ENCODE measurements at regions not wholly inside any gene's neighbourhood (a gene's known extent, or its start where the extent isn't known, plus 50 kb on each side); places are given as distances from the start of the nearest gene placed in this dataset.

GRCh38 chr12:3980504-3981272 is 107.5 kb upstream of the PARP11 start:
- ChIA-PET POLR2A (no interaction called here), CTCF (no interaction called here)
- DNase-seq (ENCODE audit: low read depth, low spot score): no peak
- dilution Hi-C loops (cut with MboI; ENCODE audit: extremely low pct_ligation_motif_present, low sequenced_read_pairs): no loop called here
- BruUV-seq (replicated peaks): no TSS peak
- Histone ChIP-seq H3K79me2 (ENCODE audit: control insufficient read depth, insufficient read depth, low read length) (no peaks in the 10 kb centered on the region), H3K4me3 (replicated peaks in 1 of 3; ENCODE audit: insufficient read depth in 1 of 3, low read depth in 1 of 3, low read length in 3 of 3) (no peak overlapping the region), H3K9me1 (replicated peaks; ENCODE audit: control insufficient read depth, extremely low read depth, insufficient read depth, low read length) (no peaks in the 10 kb centered on the region), H3K4me2 (ENCODE audit: insufficient read depth, low read length) (no peak overlapping the region), H3K9ac (replicated peaks; ENCODE audit: extremely low read depth, insufficient read depth, low read length) (no peak overlapping the region), H2AFZ (ENCODE audit: low read depth, low read length) (no peak overlapping the region), H3K27ac (ENCODE audit: insufficient read depth, low read depth, low read length) (no peak overlapping the region), H3K4me1 (ENCODE audit: control insufficient read depth, extremely low read depth, insufficient read depth, low read length) (no peaks in the 10 kb centered on the region), H3K36me3 (ENCODE audit: control insufficient read depth in 2 of 2, extremely low read depth in 1 of 2, insufficient read depth in 2 of 2, low read length in 2 of 2) (no peaks in the 10 kb centered on the region), H3K27me3 (ENCODE audit: control insufficient read depth in 2 of 2, insufficient read depth in 2 of 2, low read length in 2 of 2) (no peaks in the 10 kb centered on the region), H3K9me3 (replicated peaks; ENCODE audit: control insufficient read depth, insufficient read depth, low read length) (no peaks in the 10 kb centered on the region), H4K20me1 (replicated peaks; ENCODE audit: control insufficient read depth, extremely low read depth, insufficient read depth, low read length) (no peaks in the 10 kb centered on the region)
- FAIRE-seq: no peak
- intact Hi-C loops (cut with micrococcal nuclease): no loop called here
- TF ChIP-seq JUN (IDR thresholded peaks at IDR 0.05; ENCODE audit: borderline replicate concordance, insufficient read depth, insufficient read length, low read depth) (no peak), MAX (IDR thresholded peaks at IDR 0.05; ENCODE audit: insufficient read depth, insufficient read length) (no peak), POLR2AphosphoS5 (IDR thresholded peaks at IDR 0.05; ENCODE audit: insufficient read depth, low read depth, low read length) (no peak), POLR2A (IDR thresholded peaks at IDR 0.05; ENCODE audit: low read depth, low read length) (no peak), FOS (IDR thresholded peaks at IDR 0.05; ENCODE audit: borderline replicate concordance, insufficient read depth, low read length) (no peak), GATA2 (IDR thresholded peaks at IDR 0.05; ENCODE audit: insufficient read depth, insufficient read length, low read depth, low read length) (no peak), EZH2 (IDR thresholded peaks at IDR 0.05; ENCODE audit: borderline replicate concordance, low read depth, low read length, severe bottlenecking) (no peak), CTCF (IDR thresholded peaks at IDR 0.05; ENCODE audit: extremely low read depth in 1 of 2, insufficient read depth in 1 of 2, low read depth in 1 of 2, low read length in 2 of 2) (no peak), MYC (IDR thresholded peaks at IDR 0.05; ENCODE audit: low read depth, low read length) (no peak)

Data from endothelial cell of umbilical vein (primary cell).